SK-N-SH (cell line): ENCODE measurements at regions not wholly inside any gene's neighbourhood (a gene's known extent, or its start where the extent isn't known, plus 50 kb on each side); places are given as distances from the start of the nearest gene placed in this dataset.

Experiments used
- PBX3 ChIP-seq: IDR thresholded peaks from 2 replicates; pipeline ENCODE4; 2012
- SIN3A ChIP-seq: IDR thresholded peaks from 2 replicates; pipeline ENCODE4 v1.6.1; 2012; ENCODE audit warnings: low read depth, mild to moderate bottlenecking, low read length, moderate library complexity, borderline replicate concordance

- no peak for TF ChIP-seq SIN3A
- no peak for TF ChIP-seq PBX3
These were observed 71.9 kb upstream of the CTNNB1 start for GRCh38 chr3:41127414-41127813.
